ENCODE measurements at regions not wholly inside any gene's neighbourhood (a gene's known extent, or its start where the extent isn't known, plus 50 kb on each side); places are given as distances from the start of the nearest gene placed in this dataset.
"Not testable (repeated sequence)": the region's sequence is repeated elsewhere in the genome, so short reads cannot be mapped to it uniquely, and the experiment has no call there.

GRCh38 chr1:143778178-143778577, 193.6 kb downstream of the FAM72C start:
- not testable (repeated sequence) for DNase-seq (ENCODE audit: low read depth)

GRCh38 chr1:143764831-143765230, 207.0 kb downstream of the FAM72C start:
- not testable (repeated sequence) for DNase-seq (ENCODE audit: low read depth)

GRCh38 chr1:143760366-143760765, 211.4 kb downstream of the FAM72C start:
- DNase-seq (ENCODE audit: low read depth), result not testable (repeated sequence)

- DNase-seq (ENCODE audit: low read depth), result not testable (repeated sequence)
Observed at GRCh38 chr1:143755961-143756360, 215.8 kb downstream of the FAM72C start.

- no peak for DNase-seq (ENCODE audit: low read depth)
Observed at GRCh38 chr1:143748906-143749305, 222.9 kb downstream of the FAM72C start.

GRCh38 chr1:143736562-143736961, 235.2 kb downstream of the FAM72C start:
- no peak for DNase-seq (ENCODE audit: low read depth)

- DNase-seq (ENCODE audit: low read depth), result peak; percentile 52
Observed at GRCh38 chr1:143735764-143736461, 235.9 kb downstream of the FAM72C start.

- DNase-seq (ENCODE audit: low read depth), result not testable (repeated sequence)
Observed at GRCh38 chr1:143734261-143734660, 237.5 kb downstream of the FAM72C start.

GRCh38 chr1:143730890-143731289, 240.9 kb downstream of the FAM72C start:
- not testable (repeated sequence) for DNase-seq (ENCODE audit: low read depth)

GRCh38 chr1:143729449-143730111, 242.2 kb downstream of the FAM72C start:
- DNase-seq (ENCODE audit: low read depth), result not testable (repeated sequence)

GRCh38 chr1:143728802-143729448, 242.9 kb downstream of the FAM72C start:
- not testable (repeated sequence) for DNase-seq (ENCODE audit: low read depth)

GRCh38 chr1:143727263-143727662, 244.5 kb downstream of the FAM72C start:
- no peak for DNase-seq (ENCODE audit: low read depth)

- DNase-seq (ENCODE audit: low read depth), result no peak
Observed at GRCh38 chr1:143721024-143721373, 250.8 kb downstream of the FAM72C start.

- peak; percentile 71 for DNase-seq (ENCODE audit: low read depth)
Observed at GRCh38 chr1:143720087-143721023, 251.4 kb downstream of the FAM72C start.

GRCh38 chr1:143718524-143718923, 253.3 kb downstream of the FAM72C start:
- no peak for DNase-seq (ENCODE audit: low read depth)

- no peak for DNase-seq (ENCODE audit: low read depth)
Observed at GRCh38 chr1:143718021-143718420, 253.8 kb downstream of the FAM72C start.

- DNase-seq (ENCODE audit: low read depth), result no peak
Observed at GRCh38 chr1:143717434-143717833, 254.4 kb downstream of the FAM72C start.

- DNase-seq (ENCODE audit: low read depth), result not testable (repeated sequence)
Observed at GRCh38 chr1:143714913-143715312, 256.9 kb downstream of the FAM72C start.

GRCh38 chr1:143709606-143710259, 262.1 kb downstream of the FAM72C start:
- not testable (repeated sequence) for DNase-seq (ENCODE audit: low read depth)

- not testable (repeated sequence) for DNase-seq (ENCODE audit: low read depth)
Observed at GRCh38 chr1:143702739-143703138, 269.0 kb downstream of the FAM72C start.

GRCh38 chr1:143699731-143700130, 272.1 kb downstream of the FAM72C start:
- DNase-seq (ENCODE audit: low read depth), result no peak
